Activated naive CD4-positive, alpha-beta T cell treated with anti-CD3 and anti-CD28 coated beads, Interleukin-2, amount 50 U/mL, for 24 hours (primary cell): ENCODE measurements at regions not wholly inside any gene's neighbourhood (a gene's known extent, or its start where the extent isn't known, plus 50 kb on each side); places are given as distances from the start of the nearest gene placed in this dataset.
"Not testable (repeated sequence)": the region's sequence is repeated elsewhere in the genome, so short reads cannot be mapped to it uniquely, and the experiment has no call there.

ENCODE experiments used
- H3K27ac Mint-ChIP-seq: one replicate; pipeline ENCODE4 v1.8.0; 2021; ENCODE audit warnings: mild to moderate bottlenecking, mixed read lengths
- H3K27me3 Mint-ChIP-seq: one replicate; pipeline ENCODE4 v1.8.0; 2021; ENCODE audit warnings: mixed read lengths
- H3K36me3 Mint-ChIP-seq: one replicate; pipeline ENCODE4 v1.8.0; 2021; ENCODE audit warnings: mixed read lengths
- H3K4me1 Mint-ChIP-seq: one replicate; pipeline ENCODE4 v1.8.0; 2021; ENCODE audit warnings: mixed read lengths
- H3K4me3 Mint-ChIP-seq: one replicate; pipeline ENCODE4 v1.8.0; 2021; ENCODE audit warnings: mild to moderate bottlenecking, mixed read lengths
- H3K9me3 Mint-ChIP-seq: one replicate; pipeline ENCODE4 v1.8.0; 2021; ENCODE audit warnings: mixed read lengths

DNA sequence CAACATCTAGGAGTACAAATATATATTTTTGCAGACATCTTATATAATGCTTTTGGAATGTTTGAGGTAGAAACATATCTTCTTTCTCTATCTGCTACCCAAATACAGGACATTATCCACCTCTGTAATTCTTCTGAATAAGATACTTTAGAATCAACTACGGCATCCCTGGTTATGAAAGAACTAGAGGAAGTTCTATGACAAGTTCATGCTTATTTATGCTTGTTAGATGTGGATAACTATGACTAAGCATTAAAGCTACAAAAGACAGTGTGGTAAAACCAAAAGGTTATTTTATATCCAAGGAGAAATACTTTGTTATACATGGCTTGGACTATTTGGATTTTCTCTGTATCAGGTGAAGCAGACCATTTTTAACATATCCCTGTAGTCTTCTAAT lies 894.0 kb downstream of the KCNT2 start:
- Mint-ChIP-seq H3K4me1 (no peaks in the 10 kb centered on the region), H3K27ac (no peak overlapping the region), H3K9me3 (no peaks in the 10 kb centered on the region), H3K27me3 (no peaks in the 10 kb centered on the region), H3K36me3 (no peaks in the 10 kb centered on the region), H3K4me3 (no peak overlapping the region)

DNA sequence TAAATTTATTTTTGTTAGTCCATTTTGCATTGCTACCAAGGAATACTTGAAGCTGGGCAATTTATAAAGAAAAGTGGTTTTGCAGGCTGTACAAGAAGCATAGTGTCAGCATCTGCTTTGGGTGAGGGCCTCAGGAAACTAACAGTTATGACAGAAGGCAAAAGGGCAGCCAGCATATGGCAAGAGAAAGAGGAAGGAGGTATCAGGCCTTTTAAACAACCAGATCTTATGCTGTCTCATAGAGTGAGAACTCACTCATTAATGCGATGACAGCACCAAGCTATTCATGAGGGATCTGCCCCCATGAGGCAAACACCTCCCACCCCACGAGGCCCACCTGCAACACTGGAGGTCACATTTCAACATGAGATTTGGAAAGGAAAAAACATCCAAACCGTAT lies 898.4 kb downstream of the KCNT2 start:
- Mint-ChIP-seq H3K4me3 (no peak overlapping the region), H3K27me3 (no peaks in the 10 kb centered on the region), H3K27ac (no peak overlapping the region), H3K9me3 (no peaks in the 10 kb centered on the region), H3K4me1 (no peaks in the 10 kb centered on the region), H3K36me3 (no peaks in the 10 kb centered on the region)

- H3K4me1 Mint-ChIP-seq: no peaks in the 10 kb centered on the region
- H3K4me3 Mint-ChIP-seq: no peak overlapping the region
- H3K27ac Mint-ChIP-seq: no peak overlapping the region
- H3K27me3 Mint-ChIP-seq: no peaks in the 10 kb centered on the region
- no peaks in the 10 kb centered on the region for H3K36me3 Mint-ChIP-seq
- no peaks in the 10 kb centered on the region for H3K9me3 Mint-ChIP-seq
Observed at GRCh38 chr1:195704028-195704427, 904.2 kb downstream of the KCNT2 start.

GRCh38 chr1:195701149-195701548 lies 907.1 kb downstream of the KCNT2 start:
- H3K4me1 Mint-ChIP-seq: no peaks in the 10 kb centered on the region
- H3K36me3 Mint-ChIP-seq: no peaks in the 10 kb centered on the region
- no peak overlapping the region for H3K4me3 Mint-ChIP-seq
- H3K27me3 Mint-ChIP-seq: no peaks in the 10 kb centered on the region
- no peak overlapping the region for H3K27ac Mint-ChIP-seq
- no peaks in the 10 kb centered on the region for H3K9me3 Mint-ChIP-seq

- no peaks in the 10 kb centered on the region for H3K9me3 Mint-ChIP-seq
- H3K4me1 Mint-ChIP-seq: no peaks in the 10 kb centered on the region
- H3K27ac Mint-ChIP-seq: no peak overlapping the region
- no peak overlapping the region for H3K4me3 Mint-ChIP-seq
- H3K36me3 Mint-ChIP-seq: no peaks in the 10 kb centered on the region
- H3K27me3 Mint-ChIP-seq: no peaks in the 10 kb centered on the region
Observed at GRCh38 chr1:195697130-195697529, 911.1 kb downstream of the KCNT2 start.

DNA sequence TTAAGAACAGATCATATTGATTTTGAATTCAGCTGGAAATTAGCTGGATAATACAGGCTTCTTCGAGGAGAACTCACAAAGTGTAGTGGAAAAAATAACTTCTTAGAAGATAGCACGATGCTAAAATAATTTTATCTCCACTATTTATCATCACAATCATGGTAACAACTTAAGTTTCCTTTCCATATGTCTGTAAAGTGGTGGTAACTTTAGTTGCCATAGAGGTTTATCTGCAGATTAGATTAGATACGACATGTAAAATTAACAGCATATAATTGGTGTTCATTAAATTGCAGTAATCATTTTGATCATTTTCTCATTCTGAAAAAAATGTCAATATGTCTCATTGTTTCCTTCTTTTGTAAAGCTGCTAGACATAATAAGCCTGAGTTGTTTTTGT lies 921.5 kb downstream of the KCNT2 start:
- H3K4me1 Mint-ChIP-seq: no peaks in the 10 kb centered on the region
- peaks cover 4% of the 10 kb centered on the region for H3K9me3 Mint-ChIP-seq
- no peak overlapping the region for H3K4me3 Mint-ChIP-seq
- H3K27ac Mint-ChIP-seq: no peak overlapping the region
- H3K36me3 Mint-ChIP-seq: no peaks in the 10 kb centered on the region
- no peaks in the 10 kb centered on the region for H3K27me3 Mint-ChIP-seq

DNA sequence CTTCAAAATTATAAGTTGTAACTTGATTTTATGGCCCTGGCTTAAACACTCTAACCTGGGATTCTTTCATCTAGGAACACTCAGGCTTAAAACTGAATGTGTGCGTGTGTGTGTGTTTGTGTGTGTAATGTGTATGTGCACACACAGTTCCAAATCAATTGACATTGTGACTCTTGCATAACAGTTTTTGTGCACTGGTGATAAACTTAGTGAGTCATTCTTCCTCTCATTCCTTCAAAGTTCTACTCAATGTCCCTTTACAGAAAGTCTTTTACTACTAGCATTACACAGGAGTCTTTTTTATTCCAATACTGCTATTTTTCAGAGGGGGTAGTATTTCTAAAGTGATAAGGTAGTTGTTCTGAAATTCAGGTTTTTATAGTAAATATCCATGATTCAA lies 943.6 kb downstream of the KCNT2 start:
- H3K27me3 Mint-ChIP-seq: no peaks in the 10 kb centered on the region
- H3K36me3 Mint-ChIP-seq: no peaks in the 10 kb centered on the region
- no peaks in the 10 kb centered on the region for H3K4me1 Mint-ChIP-seq
- no peaks in the 10 kb centered on the region for H3K9me3 Mint-ChIP-seq
- H3K4me3 Mint-ChIP-seq: no peak overlapping the region
- H3K27ac Mint-ChIP-seq: no peak overlapping the region

GRCh38 chr1:195663549-195664280 lies 944.5 kb downstream of the KCNT2 start:
- H3K4me3 Mint-ChIP-seq: no peak overlapping the region
- H3K4me1 Mint-ChIP-seq: no peaks in the 10 kb centered on the region
- H3K27ac Mint-ChIP-seq: no peak overlapping the region
- no peaks in the 10 kb centered on the region for H3K36me3 Mint-ChIP-seq
- no peaks in the 10 kb centered on the region for H3K9me3 Mint-ChIP-seq
- no peaks in the 10 kb centered on the region for H3K27me3 Mint-ChIP-seq

DNA sequence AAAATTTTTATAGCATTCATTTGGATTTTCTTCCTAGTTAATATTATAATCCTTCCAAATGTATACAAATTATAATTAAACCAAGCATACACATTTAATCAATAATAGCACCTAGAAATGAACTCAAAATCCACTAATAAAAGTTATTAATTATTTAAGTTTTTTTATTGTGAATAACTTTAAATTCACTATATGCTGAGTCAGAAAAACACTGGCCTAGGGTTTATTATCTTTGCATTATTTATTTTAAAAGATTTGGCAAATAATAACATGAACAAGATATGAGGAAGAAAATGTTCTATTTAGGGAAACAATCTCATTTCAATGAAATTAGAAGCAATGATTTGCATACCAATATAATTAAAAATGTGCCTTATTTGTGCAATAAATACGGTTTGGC lies 951.5 kb downstream of the KCNT2 start:
- no peaks in the 10 kb centered on the region for H3K9me3 Mint-ChIP-seq
- H3K36me3 Mint-ChIP-seq: no peaks in the 10 kb centered on the region
- H3K4me1 Mint-ChIP-seq: no peaks in the 10 kb centered on the region
- no peaks in the 10 kb centered on the region for H3K27me3 Mint-ChIP-seq
- H3K27ac Mint-ChIP-seq: no peak overlapping the region
- no peak overlapping the region for H3K4me3 Mint-ChIP-seq

GRCh38 chr1:195648875-195649274 lies 959.4 kb downstream of the KCNT2 start:
- not testable (repeated sequence) for H3K4me3 Mint-ChIP-seq, H3K27ac Mint-ChIP-seq, H3K27me3 Mint-ChIP-seq, H3K4me1 Mint-ChIP-seq, H3K36me3 Mint-ChIP-seq
- peaks cover 12% of the 10 kb centered on the region for H3K9me3 Mint-ChIP-seq

DNA sequence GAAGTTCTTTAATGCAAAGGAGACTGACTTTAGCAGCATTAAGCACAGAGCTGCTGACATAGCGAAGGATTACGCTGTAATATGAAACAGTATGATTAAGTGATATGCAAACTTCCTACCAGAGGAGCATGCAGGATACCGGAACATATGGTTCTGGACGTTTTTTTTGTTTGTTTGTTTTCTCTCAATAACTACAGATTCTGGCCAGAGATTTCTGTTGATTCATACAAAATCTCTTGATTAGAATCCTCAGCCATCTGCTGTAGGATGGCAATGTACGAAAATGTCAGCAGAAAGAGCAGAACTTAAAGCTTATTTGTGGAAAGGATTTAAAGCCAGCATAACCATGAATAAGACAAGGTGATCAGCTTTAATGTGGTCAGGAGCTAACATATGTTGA lies 970.7 kb downstream of the KCNT2 start:
- H3K27me3 Mint-ChIP-seq: no peaks in the 10 kb centered on the region
- H3K4me3 Mint-ChIP-seq: no peak overlapping the region
- no peaks in the 10 kb centered on the region for H3K36me3 Mint-ChIP-seq
- H3K27ac Mint-ChIP-seq: no peak overlapping the region
- H3K4me1 Mint-ChIP-seq: no peaks in the 10 kb centered on the region
- no peaks in the 10 kb centered on the region for H3K9me3 Mint-ChIP-seq

GRCh38 chr1:195618287-195618686 lies 990.0 kb downstream of the KCNT2 start:
- H3K36me3 Mint-ChIP-seq: no peaks in the 10 kb centered on the region
- no peaks in the 10 kb centered on the region for H3K9me3 Mint-ChIP-seq
- H3K27me3 Mint-ChIP-seq: no peaks in the 10 kb centered on the region
- no peak overlapping the region for H3K4me3 Mint-ChIP-seq
- no peak overlapping the region for H3K27ac Mint-ChIP-seq
- no peaks in the 10 kb centered on the region for H3K4me1 Mint-ChIP-seq

GRCh38 chr1:195617106-195617505 lies 991.1 kb downstream of the KCNT2 start:
- no peaks in the 10 kb centered on the region for H3K27me3 Mint-ChIP-seq
- no peak overlapping the region for H3K27ac Mint-ChIP-seq
- H3K9me3 Mint-ChIP-seq: no peaks in the 10 kb centered on the region
- no peaks in the 10 kb centered on the region for H3K4me1 Mint-ChIP-seq
- no peaks in the 10 kb centered on the region for H3K36me3 Mint-ChIP-seq
- no peak overlapping the region for H3K4me3 Mint-ChIP-seq

- peaks cover 13% of the 10 kb centered on the region for H3K9me3 Mint-ChIP-seq
Observed at GRCh38 chr1:195608883-195609282, 999.4 kb downstream of the KCNT2 start.

GRCh38 chr1:195606483-195606882 lies 1001.8 kb downstream of the KCNT2 start:
- Mint-ChIP-seq H3K27ac (no peak overlapping the region), H3K4me3 (no peak overlapping the region), H3K27me3 (no peaks in the 10 kb centered on the region), H3K9me3 (peaks cover 19% of the 10 kb centered on the region), H3K36me3 (no peaks in the 10 kb centered on the region), H3K4me1 (no peaks in the 10 kb centered on the region)

More at GRCh38 chr1:195608883-195609282, 999.4 kb downstream of the KCNT2 start:
- Mint-ChIP-seq H3K4me3 (no peak overlapping the region), H3K27ac (no peak overlapping the region), H3K36me3 (no peaks in the 10 kb centered on the region), H3K27me3 (no peaks in the 10 kb centered on the region), H3K4me1 (no peaks in the 10 kb centered on the region)

DNA sequence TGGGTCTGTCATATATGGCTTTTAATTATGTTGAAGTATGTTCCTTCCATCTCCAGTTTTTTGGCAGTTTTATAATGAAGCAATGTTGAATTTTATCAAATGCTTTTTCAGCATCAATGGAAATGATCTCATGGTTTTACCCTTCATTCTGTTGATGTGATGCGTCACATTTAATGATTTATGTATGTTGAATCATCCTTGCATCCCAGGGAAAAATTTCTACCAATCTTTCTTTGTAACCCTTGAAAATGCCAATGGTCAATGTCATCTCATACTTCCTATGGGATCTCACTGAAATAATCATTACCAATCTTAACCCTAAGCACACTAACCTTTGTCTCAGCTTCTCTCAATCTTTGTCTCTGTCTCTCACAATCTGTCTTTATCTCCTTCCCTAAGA lies 1004.0 kb downstream of the KCNT2 start:
- Mint-ChIP-seq H3K4me1 (no peaks in the 10 kb centered on the region), H3K4me3 (no peak overlapping the region), H3K36me3 (no peaks in the 10 kb centered on the region)

DNA sequence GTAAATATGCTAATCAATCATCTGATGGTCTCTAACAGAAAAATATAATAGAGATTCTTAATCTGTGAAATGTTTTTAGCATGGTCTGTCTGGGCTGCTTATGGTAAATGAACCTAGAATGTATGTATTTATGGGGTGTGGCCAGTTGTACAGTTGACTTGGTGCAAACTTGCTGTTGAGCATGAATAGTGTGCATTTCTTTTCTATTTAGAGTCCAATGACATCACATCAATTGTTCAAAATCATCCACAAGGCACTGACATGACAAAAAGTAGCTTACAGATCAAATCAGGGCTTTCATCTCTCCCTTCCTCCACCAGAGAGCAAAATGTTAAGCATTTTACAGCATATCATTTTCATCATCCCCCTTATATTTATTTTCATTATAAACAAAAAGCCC lies 1010.3 kb downstream of the KCNT2 start:
- Mint-ChIP-seq H3K27ac (no peak overlapping the region), H3K4me1 (no peaks in the 10 kb centered on the region), H3K36me3 (no peaks in the 10 kb centered on the region), H3K4me3 (no peak overlapping the region), H3K27me3 (no peaks in the 10 kb centered on the region), H3K9me3 (peaks cover 11% of the 10 kb centered on the region)

More for the DNA sequence above, 1004.0 kb downstream of the KCNT2 start:
- H3K9me3 Mint-ChIP-seq: peaks cover 25% of the 10 kb centered on the region
- H3K27me3 Mint-ChIP-seq: no peaks in the 10 kb centered on the region
- no peak overlapping the region for H3K27ac Mint-ChIP-seq
